A549 (cell line): ENCODE measurements at regions not wholly inside any gene's neighbourhood (a gene's known extent, or its start where the extent isn't known, plus 50 kb on each side); places are given as distances from the start of the nearest gene placed in this dataset.

Experiments
- ATAC-seq, 2 experiments: fragments of 200-7000 bp in 1 of 2; fragments of >200 bp in 1 of 2; cut with Nextera tagmentation in 1 of 2; cut with Tn5 transposase in 1 of 2; 3 replicates each; pipeline versions ENCODE4 v1.8.0 to v1.9.1; 2018 to 2020; ENCODE audit warnings: mild to moderate bottlenecking in 1 of 2, moderate library complexity in 1 of 2
- CTCF ChIA-PET: fragments of 300-600 bp; sonication (Branson Sonifier 250); formaldehyde crosslinking; extraction: SDS; loops from one replicate; lab custom pipeline; 2021; ENCODE audit warnings: antibody characterized with exemption, inconsistent platforms; lab: Yijun Ruan, JAX
- POLR2A ChIA-PET: fragments of 350-600 bp; formaldehyde crosslinking; extraction: SDS; loops from one replicate; lab custom pipeline; 2021; ENCODE audit warnings: antibody characterized with exemption, inconsistent platforms; lab: Yijun Ruan, JAX
- DNase-seq, 2 experiments: peaks; one replicate each; pipeline versions ENCODE4 v3.0.0 to v3.0.0-alpha.2; 2011 to 2016; ENCODE audit warnings: low read depth in 1 of 2, low spot score in 1 of 2
- FAIRE-seq: peaks from 2 replicates; lab custom pipeline; 2011; peaks lifted over from hg19 to GRCh38; lab: Jason Lieb, UNC
- H3K27ac ChIP-seq, 2 experiments: fragments of >200 bp; sonication (Bioruptor Twin); formaldehyde crosslinking; 3 replicates each; pipeline ENCODE4 v1.5.1; 2016 to 2017
- H3K4me1 ChIP-seq: fragments of >200 bp; sonication (Bioruptor Twin); formaldehyde crosslinking; 3 replicates; pipeline ENCODE4 v1.6.1; 2016
- H3K4me2 ChIP-seq: fragments of >200 bp; sonication (Bioruptor Twin); formaldehyde crosslinking; 3 replicates; pipeline ENCODE4 v1.6.1; 2016
- H3K4me3 ChIP-seq: fragments of >200 bp; sonication (Bioruptor Twin); formaldehyde crosslinking; 3 replicates; pipeline ENCODE4 v1.5.1; 2016
- H3K9me3 ChIP-seq: fragments of >200 bp; sonication (Bioruptor Twin); formaldehyde crosslinking; 3 replicates; pipeline ENCODE4 v1.6.1; 2016
- BHLHE40 ChIP-seq: IDR thresholded peaks from 2 replicates; pipeline ENCODE4 v1.6.1; 2012; ENCODE audit warnings: low read depth, low read length, inconsistent platforms
- CHD4 ChIP-seq: fragments of 200-600 bp; sonication (generic); IDR thresholded peaks from 2 replicates; pipeline ENCODE4 v1.6.1; 2016; ENCODE audit warnings: antibody characterized with exemption, mild to moderate bottlenecking, borderline replicate concordance
- EHF ChIP-seq: fragments of 250-450 bp; sonication (Bioruptor Pico); IDR thresholded peaks from 2 replicates; pipeline ENCODE4 v1.5.0; 2020; ENCODE audit warnings: mild to moderate bottlenecking
- EP300 ChIP-seq, 2 experiments: fragments of >200 bp; sonication (Bioruptor Twin); formaldehyde crosslinking; IDR thresholded peaks; 2 replicates in 1 of 2; 3 replicates in 1 of 2; pipeline ENCODE4 v1.6.1; 2016 to 2017
- FOSL2 ChIP-seq, 2 experiments: fragments of 450-650 bp in 1 of 2; fragments of >200 bp in 1 of 2; sonication (Bioruptor Twin) in 1 of 2; formaldehyde crosslinking; IDR thresholded peaks; 2 replicates each; pipeline versions ENCODE4 v1.5.0 to v1.6.1; 2016 to 2020; ENCODE audit warnings: mild to moderate bottlenecking in 1 of 2, moderate library complexity in 1 of 2
- FOXS1 ChIP-seq: fragments of 250-450 bp; sonication (Bioruptor Pico); IDR thresholded peaks from 2 replicates; pipeline ENCODE4 v1.5.0; 2020; ENCODE audit warnings: mild to moderate bottlenecking, moderate library complexity
- GATA3 ChIP-seq: IDR thresholded peaks from 2 replicates; pipeline ENCODE4 v1.6.1; 2012; ENCODE audit warnings: borderline replicate concordance
- HEYL ChIP-seq: fragments of 250-450 bp; sonication (Bioruptor Pico); IDR thresholded peaks from 2 replicates; pipeline ENCODE4 v1.8.0; 2021; ENCODE audit warnings: mild to moderate bottlenecking, moderate library complexity
- HOXA7 ChIP-seq: fragments of 250-450 bp; sonication (Bioruptor Pico); IDR thresholded peaks from 2 replicates; pipeline ENCODE4 v1.5.0; 2020; ENCODE audit warnings: mild to moderate bottlenecking, moderate library complexity
- HOXB13 ChIP-seq: fragments of 250-450 bp; sonication (Bioruptor Pico); IDR thresholded peaks from 2 replicates; pipeline ENCODE4 v1.5.0; 2020; ENCODE audit warnings: low read depth, mild to moderate bottlenecking, moderate library complexity
- JUN ChIP-seq, 2 experiments: fragments of >200 bp; sonication (Bioruptor Twin); formaldehyde crosslinking; IDR thresholded peaks; 2 replicates in 1 of 2; 3 replicates in 1 of 2; pipeline ENCODE4 v1.6.1; 2016 to 2017
- JUNB ChIP-seq: fragments of >200 bp; sonication (Bioruptor Twin); formaldehyde crosslinking; IDR thresholded peaks from 2 replicates; pipeline ENCODE4 v1.6.1; 2016
- KDM1A ChIP-seq: fragments of 200-600 bp; sonication (generic); IDR thresholded peaks from 2 replicates; pipeline ENCODE4 v1.6.1; 2016; ENCODE audit warnings: low read depth, mild to moderate bottlenecking
- MAZ ChIP-seq: fragments of 150-350 bp; IDR thresholded peaks from 2 replicates; pipeline ENCODE4 v1.6.1; 2014; ENCODE audit warnings: antibody characterized with exemption, low read depth, low read length, borderline replicate concordance
- NFE2L2 ChIP-seq: fragments of 150-350 bp; conservative IDR thresholded peaks from 2 replicates; pipeline ENCODE4 v1.6.1; 2014; ENCODE audit warnings: low read length
- NPAS2 ChIP-seq: fragments of 250-450 bp; sonication (Bioruptor Pico); IDR thresholded peaks from 2 replicates; pipeline ENCODE4 v1.8.0; 2022; ENCODE audit warnings: mild to moderate bottlenecking, moderate library complexity, borderline replicate concordance
- POLR2A ChIP-seq: IDR thresholded peaks from 2 replicates; pipeline ENCODE4 v1.6.1; 2012; ENCODE audit warnings: mild to moderate bottlenecking, low read length
- POLR2AphosphoS2 ChIP-seq: conservative IDR thresholded peaks from 2 replicates; pipeline ENCODE4 v1.6.1; 2012; ENCODE audit warnings: low read length, improper control_type of control experiment, inconsistent platforms
- RCOR1 ChIP-seq: fragments of 150-350 bp; IDR thresholded peaks from 2 replicates; pipeline ENCODE4 v1.6.1; 2014; ENCODE audit warnings: antibody characterized with exemption, low read length, low read depth
- RNF2 ChIP-seq: fragments of 200-600 bp; sonication (generic); IDR thresholded peaks from 2 replicates; pipeline ENCODE4 v1.6.1; 2016; ENCODE audit warnings: low read depth, mild to moderate bottlenecking, antibody characterized with exemption, moderate library complexity, borderline replicate concordance
- SMC3 ChIP-seq: fragments of >200 bp; sonication (Bioruptor Twin); formaldehyde crosslinking; IDR thresholded peaks from 3 replicates; pipeline ENCODE4 v1.6.1; 2018; ENCODE audit warnings: inconsistent platforms
- ZSCAN20 ChIP-seq: fragments of 250-450 bp; sonication (Bioruptor Pico); IDR thresholded peaks from 2 replicates; pipeline ENCODE4 v1.8.0; 2022; ENCODE audit warnings: mild to moderate bottlenecking, moderate library complexity
- WGBS: methylation state at CpG from one replicate; pipeline ENCODE4 v1.1.6; 2017; ENCODE audit errors: missing lambda C conversion rate; 5-methylcytosine and 5-hydroxymethylcytosine counted together
- TF ChIP-seq, protein P1 (sequence below): fragments of 150-350 bp; IDR thresholded peaks from 2 replicates; pipeline ENCODE4 v1.6.1; 2014; ENCODE audit warnings: low read depth, mild to moderate bottlenecking, low read length
- TF ChIP-seq, protein P2 (sequence below): fragments of 450-650 bp; IDR thresholded peaks from 2 replicates; pipeline ENCODE4 v1.6.1; 2014; ENCODE audit warnings: antibody characterized with exemption
- TF ChIP-seq, protein P3 (sequence below): fragments of >200 bp; sonication (Bioruptor Twin); formaldehyde crosslinking; IDR thresholded peaks from 3 replicates; pipeline ENCODE4 v1.5.1; 2016

DNA sequence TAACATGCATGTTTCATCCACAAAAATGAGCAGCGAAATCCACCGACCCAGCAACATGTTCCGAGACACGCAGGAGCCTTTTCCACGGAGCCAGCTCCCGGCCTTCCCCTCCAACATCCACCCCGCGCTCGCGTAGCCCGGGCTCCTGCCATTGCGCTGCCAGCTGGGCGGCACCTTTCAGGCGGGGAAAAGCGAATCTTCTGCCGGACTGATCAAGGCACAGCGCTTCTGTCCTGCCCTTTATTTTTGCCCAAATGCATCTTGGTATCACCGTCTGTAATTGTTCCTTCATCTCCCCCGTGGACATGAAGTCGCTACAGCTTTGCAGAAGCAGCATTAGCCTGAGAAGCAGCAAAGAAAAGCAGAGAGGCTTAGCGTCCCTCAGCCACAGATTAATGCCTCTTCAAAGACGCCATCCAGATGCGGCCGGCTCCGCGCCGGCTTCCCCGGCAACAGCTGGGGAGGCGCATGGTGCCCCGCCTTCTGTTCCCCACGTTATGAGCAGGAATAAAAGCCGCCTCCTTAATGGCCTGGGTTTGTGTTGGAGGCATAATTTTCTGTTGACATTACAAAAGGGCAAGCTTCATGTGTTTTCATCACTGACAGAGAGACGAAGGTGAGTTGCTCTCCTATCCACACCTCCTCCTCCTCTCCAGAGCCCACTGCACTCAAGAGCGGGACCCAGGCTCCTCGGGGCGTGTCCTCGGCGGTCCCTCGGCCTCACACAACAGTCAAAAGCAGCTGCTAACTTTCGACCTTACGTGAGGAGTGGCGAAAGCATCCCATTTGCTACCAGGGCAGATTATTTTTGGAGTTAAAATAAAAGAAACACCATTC, 122.1 kb upstream of the SALL3 start:
- CTCF ChIA-PET, result interaction anchor here (1.4 kb wide), 1 partner anchor 40 kb away, joined by 3 read pairs; no protein-coding TSS in a partner anchor
- WGBS, result 59% methylated on average over 29 of the region's 42 CpGs
- no peak for ATAC-seq

GRCh38 chr18:78859686-78860085, 119.9 kb upstream of the SALL3 start:
- H3K27ac ChIP-seq, result no peak overlapping the region
- ChIA-PET CTCF (no interaction called here), POLR2A (no interaction called here)
- no peak for FAIRE-seq
- no peaks in the 10 kb centered on the region for H3K4me1 ChIP-seq
- no peak overlapping the region for H3K4me2 ChIP-seq
- no peak for DNase-seq
- no peak for ATAC-seq
- TF ChIP-seq KDM1A (no peak), RNF2 (no peak), EHF (CRISPR knock-in tag) (no peak), JUNB (no peak), NFE2L2 (no peak), MAZ (no peak), EP300 (IDR thresholded peaks at IDR 0.05) (no peak), NPAS2 (CRISPR knock-in tag) (no peak), SMC3 (no peak), HEYL (CRISPR knock-in tag) (no peak), POLR2AphosphoS2 (no peak), HOXB13 (CRISPR knock-in tag) (no peak), ZSCAN20 (CRISPR knock-in tag) (no peak), GATA3 (no peak), RCOR1 (no peak), CHD4 (no peak), JUN (IDR thresholded peaks at IDR 0.05) (no peak), POLR2A (no peak), FOSL2 (IDR thresholded peaks at IDR 0.05) (no peak), FOSL2 (CRISPR knock-in tag; IDR thresholded peaks at IDR 0.05) (no peak)
- TF ChIP-seq, protein P1, sequence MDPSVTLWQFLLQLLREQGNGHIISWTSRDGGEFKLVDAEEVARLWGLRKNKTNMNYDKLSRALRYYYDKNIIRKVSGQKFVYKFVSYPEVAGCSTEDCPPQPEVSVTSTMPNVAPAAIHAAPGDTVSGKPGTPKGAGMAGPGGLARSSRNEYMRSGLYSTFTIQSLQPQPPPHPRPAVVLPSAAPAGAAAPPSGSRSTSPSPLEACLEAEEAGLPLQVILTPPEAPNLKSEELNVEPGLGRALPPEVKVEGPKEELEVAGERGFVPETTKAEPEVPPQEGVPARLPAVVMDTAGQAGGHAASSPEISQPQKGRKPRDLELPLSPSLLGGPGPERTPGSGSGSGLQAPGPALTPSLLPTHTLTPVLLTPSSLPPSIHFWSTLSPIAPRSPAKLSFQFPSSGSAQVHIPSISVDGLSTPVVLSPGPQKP, result no peak
- WGBS, result 40% methylated on average over 11 of the region's 11 CpGs
- H3K9me3 ChIP-seq, result no peaks in the 10 kb centered on the region
- H3K4me3 ChIP-seq, result no peak overlapping the region

More for the DNA sequence above, 122.1 kb upstream of the SALL3 start:
- DNase-seq, result no peak
- Histone ChIP-seq H3K4me3 (no peak overlapping the region), H3K27ac (no peak overlapping the region), H3K4me2 (no peak overlapping the region), H3K4me1 (no peaks in the 10 kb centered on the region), H3K9me3 (no peaks in the 10 kb centered on the region)
- TF ChIP-seq, protein P2, sequence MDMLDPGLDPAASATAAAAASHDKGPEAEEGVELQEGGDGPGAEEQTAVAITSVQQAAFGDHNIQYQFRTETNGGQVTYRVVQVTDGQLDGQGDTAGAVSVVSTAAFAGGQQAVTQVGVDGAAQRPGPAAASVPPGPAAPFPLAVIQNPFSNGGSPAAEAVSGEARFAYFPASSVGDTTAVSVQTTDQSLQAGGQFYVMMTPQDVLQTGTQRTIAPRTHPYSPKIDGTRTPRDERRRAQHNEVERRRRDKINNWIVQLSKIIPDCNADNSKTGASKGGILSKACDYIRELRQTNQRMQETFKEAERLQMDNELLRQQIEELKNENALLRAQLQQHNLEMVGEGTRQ, result no peak
- TF ChIP-seq FOXS1 (CRISPR knock-in tag) (no peak), KDM1A (no peak), BHLHE40 (no peak), HOXA7 (no peak)
- TF ChIP-seq, protein P3, sequence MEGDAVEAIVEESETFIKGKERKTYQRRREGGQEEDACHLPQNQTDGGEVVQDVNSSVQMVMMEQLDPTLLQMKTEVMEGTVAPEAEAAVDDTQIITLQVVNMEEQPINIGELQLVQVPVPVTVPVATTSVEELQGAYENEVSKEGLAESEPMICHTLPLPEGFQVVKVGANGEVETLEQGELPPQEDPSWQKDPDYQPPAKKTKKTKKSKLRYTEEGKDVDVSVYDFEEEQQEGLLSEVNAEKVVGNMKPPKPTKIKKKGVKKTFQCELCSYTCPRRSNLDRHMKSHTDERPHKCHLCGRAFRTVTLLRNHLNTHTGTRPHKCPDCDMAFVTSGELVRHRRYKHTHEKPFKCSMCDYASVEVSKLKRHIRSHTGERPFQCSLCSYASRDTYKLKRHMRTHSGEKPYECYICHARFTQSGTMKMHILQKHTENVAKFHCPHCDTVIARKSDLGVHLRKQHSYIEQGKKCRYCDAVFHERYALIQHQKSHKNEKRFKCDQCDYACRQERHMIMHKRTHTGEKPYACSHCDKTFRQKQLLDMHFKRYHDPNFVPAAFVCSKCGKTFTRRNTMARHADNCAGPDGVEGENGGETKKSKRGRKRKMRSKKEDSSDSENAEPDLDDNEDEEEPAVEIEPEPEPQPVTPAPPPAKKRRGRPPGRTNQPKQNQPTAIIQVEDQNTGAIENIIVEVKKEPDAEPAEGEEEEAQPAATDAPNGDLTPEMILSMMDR, result no peak
- POLR2A ChIA-PET, result no interaction called here
- FAIRE-seq, result no peak
